Nephron (organoid): ENCODE measurements at regions not wholly inside any gene's neighbourhood (a gene's known extent, or its start where the extent isn't known, plus 50 kb on each side); places are given as distances from the start of the nearest gene placed in this dataset.

ENCODE experiments used
- H3K27ac Mint-ChIP-seq, 3 experiments: 2 replicates each; pipeline ENCODE4 v1.8.0; 2020; ENCODE audit warnings: mixed read lengths in 3 of 3, mild to moderate bottlenecking in 2 of 3, moderate library complexity in 1 of 3
- H3K27me3 Mint-ChIP-seq: 2 replicates; pipeline ENCODE4 v1.8.0; 2021; ENCODE audit warnings: low read depth, mild to moderate bottlenecking, moderate library complexity, mixed read lengths
- H3K36me3 Mint-ChIP-seq: 2 replicates; pipeline ENCODE4 v1.8.0; 2020; ENCODE audit warnings: low read depth, mixed read lengths
- H3K4me1 Mint-ChIP-seq: 2 replicates; pipeline ENCODE4 v1.8.0; 2020; ENCODE audit warnings: mixed read lengths
- H3K4me3 Mint-ChIP-seq, 3 experiments: 2 replicates each; pipeline ENCODE4 v1.8.0; 2020; ENCODE audit warnings: mild to moderate bottlenecking in 3 of 3, mixed read lengths in 3 of 3, moderate library complexity in 2 of 3
- H3K9me3 Mint-ChIP-seq: 2 replicates; pipeline ENCODE4 v1.8.0; 2020; ENCODE audit warnings: mixed read lengths
- TF ChIP-seq, protein P1 (sequence below), 3 experiments: fragments of 200-600 bp; sonication (generic); IDR thresholded peaks; one replicate each; pipeline ENCODE4 v1.5.0; 2021; ENCODE audit warnings: antibody characterized with exemption in 3 of 3; ENCODE audit not compliant: unreplicated experiment in 3 of 3

GRCh38 chr15:70265466-70265978, 167.8 kb upstream of the TLE3 start:
- peaks cover 50% of the 10 kb centered on the region for H3K27me3 Mint-ChIP-seq
- no peaks in the 10 kb centered on the region for H3K36me3 Mint-ChIP-seq
- H3K4me3 Mint-ChIP-seq, result no peak overlapping the region
- peak overlapping the region; percentile 1 to 62 (median 51) for H3K27ac Mint-ChIP-seq
- H3K4me1 Mint-ChIP-seq, result peaks cover 70% of the 10 kb centered on the region
- H3K9me3 Mint-ChIP-seq, result no peaks in the 10 kb centered on the region
- TF ChIP-seq, protein P1, sequence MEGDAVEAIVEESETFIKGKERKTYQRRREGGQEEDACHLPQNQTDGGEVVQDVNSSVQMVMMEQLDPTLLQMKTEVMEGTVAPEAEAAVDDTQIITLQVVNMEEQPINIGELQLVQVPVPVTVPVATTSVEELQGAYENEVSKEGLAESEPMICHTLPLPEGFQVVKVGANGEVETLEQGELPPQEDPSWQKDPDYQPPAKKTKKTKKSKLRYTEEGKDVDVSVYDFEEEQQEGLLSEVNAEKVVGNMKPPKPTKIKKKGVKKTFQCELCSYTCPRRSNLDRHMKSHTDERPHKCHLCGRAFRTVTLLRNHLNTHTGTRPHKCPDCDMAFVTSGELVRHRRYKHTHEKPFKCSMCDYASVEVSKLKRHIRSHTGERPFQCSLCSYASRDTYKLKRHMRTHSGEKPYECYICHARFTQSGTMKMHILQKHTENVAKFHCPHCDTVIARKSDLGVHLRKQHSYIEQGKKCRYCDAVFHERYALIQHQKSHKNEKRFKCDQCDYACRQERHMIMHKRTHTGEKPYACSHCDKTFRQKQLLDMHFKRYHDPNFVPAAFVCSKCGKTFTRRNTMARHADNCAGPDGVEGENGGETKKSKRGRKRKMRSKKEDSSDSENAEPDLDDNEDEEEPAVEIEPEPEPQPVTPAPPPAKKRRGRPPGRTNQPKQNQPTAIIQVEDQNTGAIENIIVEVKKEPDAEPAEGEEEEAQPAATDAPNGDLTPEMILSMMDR (IDR thresholded peaks at IDR 0.05; ENCODE audit: unreplicated experiment in 3 of 3), result peak in 1 of 3 experiments; percentile 18

GRCh38 chr15:70264738-70265465, 167.2 kb upstream of the TLE3 start:
- Mint-ChIP-seq H3K36me3 (no peaks in the 10 kb centered on the region), H3K4me3 (no peak overlapping the region), H3K27me3 (peaks cover 49% of the 10 kb centered on the region), H3K9me3 (no peaks in the 10 kb centered on the region), H3K27ac (peak overlapping the region; percentile 45 to 83 (median 62)), H3K4me1 (peaks cover 68% of the 10 kb centered on the region)
- TF ChIP-seq, protein P1 (IDR thresholded peaks at IDR 0.05; ENCODE audit: unreplicated experiment in 3 of 3), result no peak

GRCh38 chr15:70264014-70264582, 166.4 kb upstream of the TLE3 start:
- Mint-ChIP-seq H3K27ac (peak overlapping the region; percentile 45 to 89 (median 83)), H3K36me3 (no peaks in the 10 kb centered on the region), H3K4me1 (peaks cover 66% of the 10 kb centered on the region), H3K27me3 (peaks cover 48% of the 10 kb centered on the region), H3K4me3 (peak overlapping the region; percentile 7 to 63 (median 34)), H3K9me3 (no peaks in the 10 kb centered on the region)
- TF ChIP-seq, protein P1 (IDR thresholded peaks at IDR 0.05; ENCODE audit: unreplicated experiment in 3 of 3), result no peak

- H3K4me1 Mint-ChIP-seq, result peaks cover 60% of the 10 kb centered on the region
These were observed 165.0 kb upstream of the TLE3 start for GRCh38 chr15:70262591-70263274.

DNA sequence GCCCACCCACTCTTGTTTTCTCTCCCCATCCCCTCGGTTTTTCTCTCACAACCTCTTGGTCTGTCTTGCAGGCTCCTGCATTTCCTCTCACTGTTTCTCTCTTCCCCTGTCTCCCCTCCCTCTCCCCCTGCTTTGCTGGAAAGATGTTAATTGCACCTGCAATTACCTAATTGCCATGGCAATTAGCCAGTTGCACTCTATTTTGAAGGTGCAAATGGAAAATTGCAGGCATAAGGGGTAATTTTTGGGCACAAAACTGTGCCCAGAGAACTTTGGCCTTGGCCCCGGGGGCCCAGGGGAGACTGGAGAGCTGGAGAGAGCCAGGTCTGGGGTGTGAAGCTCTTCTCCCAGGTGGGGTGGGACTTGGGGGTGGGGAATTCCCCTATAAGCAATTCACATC, 164.5 kb upstream of the TLE3 start:
- H3K27ac Mint-ChIP-seq, result no peak overlapping the region
- H3K9me3 Mint-ChIP-seq, result no peaks in the 10 kb centered on the region
- TF ChIP-seq, protein P1 (IDR thresholded peaks at IDR 0.05; ENCODE audit: unreplicated experiment in 3 of 3), result no peak
- peaks cover 48% of the 10 kb centered on the region for H3K27me3 Mint-ChIP-seq
- H3K36me3 Mint-ChIP-seq, result no peaks in the 10 kb centered on the region
- no peak overlapping the region for H3K4me3 Mint-ChIP-seq
- H3K4me1 Mint-ChIP-seq, result peaks cover 54% of the 10 kb centered on the region

More at GRCh38 chr15:70262591-70263274, 165.0 kb upstream of the TLE3 start:
- Mint-ChIP-seq H3K27me3 (peaks cover 46% of the 10 kb centered on the region), H3K9me3 (no peaks in the 10 kb centered on the region), H3K4me3 (no peak overlapping the region), H3K36me3 (no peaks in the 10 kb centered on the region), H3K27ac (peak overlapping the region in 1 of 3 experiments; percentile 45)
- TF ChIP-seq, protein P1 (IDR thresholded peaks at IDR 0.05; ENCODE audit: unreplicated experiment in 3 of 3), result no peak
